Activated T-cell treated with anti-CD3 and anti-CD28 coated beads for 1 hour (primary cell): ENCODE measurements at regions not wholly inside any gene's neighbourhood (a gene's known extent, or its start where the extent isn't known, plus 50 kb on each side); places are given as distances from the start of the nearest gene placed in this dataset.
"Not testable (repeated sequence)": the region's sequence is repeated elsewhere in the genome, so short reads cannot be mapped to it uniquely, and the experiment has no call there.

Experiments used
- DNase-seq: peaks from one replicate; pipeline ENCODE4 v3.0.0-alpha.2; 2020; ENCODE audit warnings: low read depth

- no peak for DNase-seq
Measured at GRCh38 chr6:10177704-10178103, 237.2 kb downstream of the TFAP2A start.

GRCh38 chr6:10175362-10175761, 239.5 kb downstream of the TFAP2A start:
- no peak for DNase-seq

- DNase-seq: no peak
Measured at GRCh38 chr6:10174761-10175160, 240.1 kb downstream of the TFAP2A start.

GRCh38 chr6:10174056-10174455, 240.8 kb downstream of the TFAP2A start:
- DNase-seq: no peak

DNA sequence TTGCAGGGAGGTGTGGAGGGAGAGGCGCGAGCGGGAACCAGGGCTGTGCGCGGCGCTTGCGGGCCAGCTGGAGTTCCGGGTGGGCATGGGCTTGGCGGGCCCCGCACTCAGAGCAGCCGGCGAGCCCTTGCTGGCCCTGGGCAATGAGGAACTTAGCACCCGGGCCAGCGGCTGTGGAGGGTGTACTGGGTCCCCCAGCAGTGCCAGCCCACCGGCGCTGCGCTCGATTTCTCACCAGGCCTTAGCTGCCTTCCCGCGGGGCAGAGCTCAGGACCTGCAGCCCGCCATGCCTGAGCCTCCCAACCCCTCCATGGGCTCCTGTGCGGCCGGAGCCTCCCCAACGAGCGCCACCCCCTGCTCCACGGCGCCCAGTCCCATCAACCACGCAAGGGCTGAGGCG, 243.2 kb downstream of the TFAP2A start:
- DNase-seq: not testable (repeated sequence)

DNA sequence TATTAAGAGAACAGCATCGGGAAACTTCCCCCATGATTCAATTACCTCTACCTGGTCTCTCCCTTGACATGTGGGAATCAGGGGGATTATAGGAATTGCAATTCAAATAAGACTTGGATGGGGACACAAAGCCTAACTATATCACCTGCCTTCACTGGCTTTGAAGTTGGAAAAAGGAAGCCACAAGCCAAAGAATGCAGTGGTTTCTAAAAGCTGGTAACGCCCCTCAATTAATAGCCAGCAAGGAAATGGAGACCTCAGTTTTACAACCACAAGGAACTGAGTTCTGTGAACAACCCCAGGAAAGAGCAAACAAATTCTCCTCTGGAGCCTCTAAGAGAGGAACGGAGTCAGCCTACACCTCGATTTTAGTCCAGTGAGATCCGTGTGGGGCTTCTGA, 244.1 kb downstream of the TFAP2A start:
- DNase-seq: no peak

GRCh38 chr6:10166031-10166430, 248.8 kb downstream of the TFAP2A start:
- no peak for DNase-seq

DNA sequence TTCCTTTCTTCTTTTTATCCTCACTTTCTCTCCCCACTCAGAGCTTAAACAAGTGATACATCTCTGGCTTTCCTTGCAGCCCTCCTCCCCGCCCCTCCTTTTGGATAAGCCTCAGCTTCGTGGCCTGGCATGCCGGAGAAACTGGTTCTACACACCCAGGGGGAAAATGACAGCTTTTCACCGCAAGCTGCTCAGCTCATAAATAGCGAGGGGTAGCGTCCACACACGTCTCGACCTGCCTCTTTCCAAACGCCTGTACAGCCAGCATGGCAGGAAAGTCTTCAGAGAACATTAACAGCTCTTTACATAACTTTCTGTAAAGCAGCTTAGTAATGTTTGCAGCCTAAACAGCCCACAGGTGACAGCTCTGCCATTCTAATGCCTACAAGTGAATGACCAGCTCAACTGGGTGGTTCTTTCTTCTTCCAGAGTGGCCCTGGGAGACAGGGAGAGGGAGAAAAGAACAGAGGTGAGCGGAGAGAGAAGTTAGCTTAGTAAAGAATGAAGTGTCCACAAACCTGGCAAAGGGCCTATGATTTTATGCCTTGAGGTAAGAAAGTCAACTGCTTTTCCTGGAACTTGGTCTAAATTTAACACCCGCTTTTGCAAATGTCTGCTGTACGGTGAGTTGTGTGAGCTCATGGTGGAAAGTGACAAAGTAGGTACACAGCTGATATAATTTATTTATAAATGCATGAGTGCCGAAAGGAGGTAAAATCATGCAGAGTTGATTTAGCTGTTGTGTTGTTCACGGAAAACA, 251.5 kb downstream of the TFAP2A start:
- DNase-seq: no peak

- DNase-seq: no peak
Measured at GRCh38 chr6:10156875-10157274, 258.0 kb downstream of the TFAP2A start.

GRCh38 chr6:10154251-10154650, 260.6 kb downstream of the TFAP2A start:
- DNase-seq: no peak

DNA sequence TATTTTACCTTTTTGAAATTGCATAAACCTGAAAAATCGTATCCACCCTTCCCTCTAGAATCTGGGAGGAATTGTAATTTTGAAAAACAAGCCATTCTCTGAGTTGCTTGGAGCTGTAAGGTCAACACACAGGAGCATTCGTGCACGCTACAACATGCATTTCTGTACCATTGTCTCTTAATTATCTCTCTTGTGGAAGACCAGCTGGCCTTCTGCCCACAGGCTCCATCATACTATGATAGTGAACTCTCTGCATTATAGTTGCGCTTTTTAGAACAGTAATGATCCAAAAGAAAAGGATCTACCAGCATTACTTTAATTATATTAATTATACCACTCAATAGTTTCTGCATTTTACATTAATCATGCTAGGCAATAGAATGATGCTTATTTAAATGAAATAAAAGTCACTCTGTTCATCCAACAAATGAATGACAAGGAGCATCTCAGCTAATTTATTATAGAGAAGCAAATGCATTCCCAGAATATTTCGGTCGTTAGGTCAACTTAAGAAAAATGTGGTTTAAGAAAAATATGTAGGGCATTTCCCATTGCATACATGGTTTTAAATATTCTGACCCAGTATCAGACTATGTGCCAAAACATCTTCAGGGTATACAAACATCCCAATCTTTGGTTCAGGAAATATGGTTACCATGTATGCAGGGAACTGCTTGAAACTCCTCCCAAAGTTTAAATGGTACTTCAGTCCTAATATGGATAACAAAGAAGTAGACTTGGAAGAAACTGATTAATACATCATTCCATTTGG, 263.5 kb downstream of the TFAP2A start:
- no peak for DNase-seq

- no peak for DNase-seq
Measured at GRCh38 chr6:10149603-10150002, 265.3 kb downstream of the TFAP2A start.

GRCh38 chr6:10146715-10147451, 268.0 kb downstream of the TFAP2A start:
- no peak for DNase-seq

- DNase-seq: no peak
Measured at GRCh38 chr6:10144772-10145171, 270.1 kb downstream of the TFAP2A start.

DNA sequence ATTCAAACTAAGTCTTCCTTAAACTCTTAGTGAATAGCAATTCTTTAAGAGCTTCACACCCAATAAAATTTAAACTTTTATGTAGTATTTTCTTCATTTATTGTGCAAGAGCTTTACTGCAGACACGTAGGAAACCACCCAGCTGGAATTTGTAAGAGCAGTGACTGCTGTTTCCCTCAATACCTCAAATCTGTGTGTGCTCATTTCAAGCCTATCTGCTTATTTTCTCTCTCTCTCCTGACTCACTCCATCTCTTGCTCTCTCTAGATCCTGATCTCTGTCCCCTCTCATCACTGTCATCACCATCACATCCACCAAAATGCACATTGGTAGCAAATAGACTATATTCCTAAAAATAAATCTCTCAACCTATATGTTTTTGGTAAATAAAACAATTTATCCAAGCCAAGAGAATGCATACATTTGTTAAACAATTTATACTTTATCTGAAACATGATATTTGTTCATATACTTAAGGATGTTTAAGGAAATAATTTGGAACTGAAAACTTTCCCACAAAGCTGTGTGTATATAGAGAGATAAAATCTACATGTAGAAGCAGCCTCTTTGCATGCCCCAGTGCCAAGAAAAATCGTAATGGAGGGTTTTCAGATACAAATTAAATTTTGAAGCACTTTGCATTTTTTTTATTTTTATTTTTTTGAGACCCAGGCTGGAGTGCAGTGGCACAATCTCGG, 273.0 kb downstream of the TFAP2A start:
- no peak for DNase-seq

GRCh38 chr6:10140824-10141223, 274.1 kb downstream of the TFAP2A start:
- DNase-seq: no peak

DNA sequence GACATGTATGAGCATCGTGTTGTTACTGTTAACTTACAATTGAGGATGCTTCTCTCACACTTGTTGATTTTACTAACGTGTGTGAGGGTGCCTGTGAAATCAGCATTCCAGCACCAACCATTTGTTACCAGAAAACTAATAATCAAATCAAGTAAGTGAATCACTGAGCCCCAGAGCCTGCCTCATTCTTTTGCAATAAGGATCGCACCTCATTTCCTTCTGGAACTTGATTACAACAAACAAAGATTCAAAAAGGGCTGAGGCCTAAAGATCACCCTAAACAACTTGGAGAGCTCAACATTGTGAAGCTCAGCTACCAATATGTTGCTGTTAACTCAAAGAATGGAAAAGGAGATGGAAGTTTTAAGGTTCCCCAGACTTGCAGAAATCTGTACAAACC, 274.7 kb downstream of the TFAP2A start:
- DNase-seq: no peak

DNA sequence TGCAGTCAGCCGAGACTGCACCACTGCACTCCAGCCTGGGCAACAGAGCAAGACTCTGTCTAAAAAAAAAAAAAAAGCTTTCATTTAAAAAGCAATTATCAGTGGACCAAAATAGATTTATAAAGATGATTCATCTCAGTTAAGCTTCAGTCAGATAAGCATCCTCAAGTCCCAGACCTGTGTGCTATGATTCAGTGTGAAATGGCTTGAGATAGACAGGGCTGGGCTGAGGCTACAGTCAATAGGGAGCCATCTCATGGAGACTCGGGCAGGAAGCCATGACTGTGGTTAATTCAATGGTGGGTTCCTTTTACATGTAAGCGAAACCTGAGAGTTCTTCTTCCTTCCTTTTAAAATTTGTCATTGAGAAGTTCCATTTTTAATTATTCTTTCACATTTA, 276.0 kb downstream of the TFAP2A start:
- no peak for DNase-seq

DNA sequence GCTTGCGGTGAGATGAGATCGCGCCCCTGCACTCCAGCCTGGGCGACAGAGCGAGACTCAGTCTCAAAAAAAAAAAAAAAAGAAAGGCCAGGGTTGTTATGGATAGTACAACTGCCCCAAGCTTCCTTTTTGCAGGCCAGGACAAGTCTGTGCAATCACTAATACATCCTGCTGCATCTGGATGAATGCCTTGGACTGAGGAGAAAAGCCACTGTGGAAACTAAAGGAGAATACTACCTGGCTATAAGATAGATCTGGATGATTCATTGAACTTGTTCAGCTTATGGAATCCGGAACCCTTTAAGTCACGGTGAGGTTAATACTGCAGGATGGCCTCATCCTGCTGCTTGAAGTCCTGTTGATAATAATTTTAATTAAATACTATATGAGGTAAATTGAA, 278.2 kb downstream of the TFAP2A start:
- DNase-seq: no peak

DNA sequence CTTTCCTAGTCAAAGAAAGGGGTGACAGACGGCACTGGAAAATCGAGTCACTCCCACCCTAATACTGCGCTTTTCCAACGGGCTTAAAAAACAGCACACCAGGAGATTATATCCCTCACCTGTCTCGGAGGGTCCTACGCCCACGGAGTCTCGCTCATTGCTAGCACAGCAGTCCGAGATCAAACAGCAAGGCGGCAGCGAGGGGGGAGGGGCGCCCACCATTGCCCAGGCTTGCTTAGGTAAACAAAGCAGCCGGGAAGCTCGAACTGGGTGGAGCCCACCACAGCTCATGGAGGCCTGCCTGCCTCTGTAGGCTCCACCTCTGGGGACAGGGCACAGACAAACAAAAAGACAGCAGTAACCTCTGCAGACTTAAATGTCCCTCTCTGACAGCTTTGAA, 280.7 kb downstream of the TFAP2A start:
- DNase-seq: not testable (repeated sequence)

- DNase-seq: no peak
Measured at GRCh38 chr6:10128721-10129120, 286.2 kb downstream of the TFAP2A start.

DNA sequence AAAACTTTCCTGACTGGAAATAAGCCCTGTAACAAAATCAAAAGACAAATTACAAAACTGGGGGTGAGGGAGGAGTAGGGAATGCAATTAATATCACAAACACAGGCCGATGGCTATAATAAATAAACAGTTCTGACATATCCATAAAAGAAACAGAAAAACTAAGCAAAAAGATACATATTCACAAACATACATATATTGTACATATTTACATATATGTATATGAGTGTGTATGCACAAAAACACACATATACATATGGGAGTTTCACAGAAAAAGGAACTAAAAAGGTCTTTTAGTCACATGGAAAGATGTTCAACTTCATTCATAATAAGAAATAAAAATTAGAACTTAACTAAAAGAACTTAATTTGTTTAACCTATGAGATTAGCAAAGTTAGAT, 292.7 kb downstream of the TFAP2A start:
- DNase-seq: no peak
